ENCODE measurements at regions not wholly inside any gene's neighbourhood (a gene's known extent, or its start where the extent isn't known, plus 50 kb on each side); places are given as distances from the start of the nearest gene placed in this dataset.

DNA sequence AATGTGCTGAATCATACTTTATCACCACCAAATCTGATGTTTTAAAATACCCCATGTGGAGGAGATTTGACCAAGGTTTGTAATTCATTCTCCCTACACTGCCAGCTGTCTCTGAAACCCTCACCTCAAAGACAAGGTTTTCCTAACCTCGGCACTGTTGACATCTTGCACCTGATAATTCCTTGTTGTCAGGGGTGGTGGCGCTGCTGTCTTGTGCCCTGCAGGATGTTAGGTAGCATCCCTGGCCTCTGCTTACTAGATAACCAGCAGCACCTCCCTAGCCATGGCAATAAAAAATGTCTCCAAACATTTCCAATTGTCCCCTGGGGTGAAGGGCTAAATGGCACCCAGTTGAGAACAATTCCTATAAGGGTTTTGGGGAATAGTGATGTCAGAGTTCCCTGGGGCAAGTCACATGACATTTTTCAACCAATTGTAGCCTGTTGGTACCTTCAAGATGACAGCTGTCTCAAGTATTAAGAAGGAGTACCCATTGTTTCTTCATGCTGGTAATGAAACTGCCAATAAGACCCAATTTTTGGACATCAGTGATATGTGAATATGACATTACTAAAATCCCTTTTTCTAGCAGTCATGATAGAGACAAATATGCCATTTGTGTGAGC, 160.6 kb upstream of the PLCXD3 start:
- no peak for TF ChIP-seq RAD21 (IDR thresholded peaks at IDR 0.05)
- TF ChIP-seq, protein P1, sequence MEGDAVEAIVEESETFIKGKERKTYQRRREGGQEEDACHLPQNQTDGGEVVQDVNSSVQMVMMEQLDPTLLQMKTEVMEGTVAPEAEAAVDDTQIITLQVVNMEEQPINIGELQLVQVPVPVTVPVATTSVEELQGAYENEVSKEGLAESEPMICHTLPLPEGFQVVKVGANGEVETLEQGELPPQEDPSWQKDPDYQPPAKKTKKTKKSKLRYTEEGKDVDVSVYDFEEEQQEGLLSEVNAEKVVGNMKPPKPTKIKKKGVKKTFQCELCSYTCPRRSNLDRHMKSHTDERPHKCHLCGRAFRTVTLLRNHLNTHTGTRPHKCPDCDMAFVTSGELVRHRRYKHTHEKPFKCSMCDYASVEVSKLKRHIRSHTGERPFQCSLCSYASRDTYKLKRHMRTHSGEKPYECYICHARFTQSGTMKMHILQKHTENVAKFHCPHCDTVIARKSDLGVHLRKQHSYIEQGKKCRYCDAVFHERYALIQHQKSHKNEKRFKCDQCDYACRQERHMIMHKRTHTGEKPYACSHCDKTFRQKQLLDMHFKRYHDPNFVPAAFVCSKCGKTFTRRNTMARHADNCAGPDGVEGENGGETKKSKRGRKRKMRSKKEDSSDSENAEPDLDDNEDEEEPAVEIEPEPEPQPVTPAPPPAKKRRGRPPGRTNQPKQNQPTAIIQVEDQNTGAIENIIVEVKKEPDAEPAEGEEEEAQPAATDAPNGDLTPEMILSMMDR (IDR thresholded peaks at IDR 0.05; ENCODE audit: low read depth, low read length, missing input control), result no peak
- TF ChIP-seq, protein P2, sequence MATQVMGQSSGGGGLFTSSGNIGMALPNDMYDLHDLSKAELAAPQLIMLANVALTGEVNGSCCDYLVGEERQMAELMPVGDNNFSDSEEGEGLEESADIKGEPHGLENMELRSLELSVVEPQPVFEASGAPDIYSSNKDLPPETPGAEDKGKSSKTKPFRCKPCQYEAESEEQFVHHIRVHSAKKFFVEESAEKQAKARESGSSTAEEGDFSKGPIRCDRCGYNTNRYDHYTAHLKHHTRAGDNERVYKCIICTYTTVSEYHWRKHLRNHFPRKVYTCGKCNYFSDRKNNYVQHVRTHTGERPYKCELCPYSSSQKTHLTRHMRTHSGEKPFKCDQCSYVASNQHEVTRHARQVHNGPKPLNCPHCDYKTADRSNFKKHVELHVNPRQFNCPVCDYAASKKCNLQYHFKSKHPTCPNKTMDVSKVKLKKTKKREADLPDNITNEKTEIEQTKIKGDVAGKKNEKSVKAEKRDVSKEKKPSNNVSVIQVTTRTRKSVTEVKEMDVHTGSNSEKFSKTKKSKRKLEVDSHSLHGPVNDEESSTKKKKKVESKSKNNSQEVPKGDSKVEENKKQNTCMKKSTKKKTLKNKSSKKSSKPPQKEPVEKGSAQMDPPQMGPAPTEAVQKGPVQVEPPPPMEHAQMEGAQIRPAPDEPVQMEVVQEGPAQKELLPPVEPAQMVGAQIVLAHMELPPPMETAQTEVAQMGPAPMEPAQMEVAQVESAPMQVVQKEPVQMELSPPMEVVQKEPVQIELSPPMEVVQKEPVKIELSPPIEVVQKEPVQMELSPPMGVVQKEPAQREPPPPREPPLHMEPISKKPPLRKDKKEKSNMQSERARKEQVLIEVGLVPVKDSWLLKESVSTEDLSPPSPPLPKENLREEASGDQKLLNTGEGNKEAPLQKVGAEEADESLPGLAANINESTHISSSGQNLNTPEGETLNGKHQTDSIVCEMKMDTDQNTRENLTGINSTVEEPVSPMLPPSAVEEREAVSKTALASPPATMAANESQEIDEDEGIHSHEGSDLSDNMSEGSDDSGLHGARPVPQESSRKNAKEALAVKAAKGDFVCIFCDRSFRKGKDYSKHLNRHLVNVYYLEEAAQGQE (IDR thresholded peaks at IDR 0.05), result no peak
- TF ChIP-seq, protein P3, sequence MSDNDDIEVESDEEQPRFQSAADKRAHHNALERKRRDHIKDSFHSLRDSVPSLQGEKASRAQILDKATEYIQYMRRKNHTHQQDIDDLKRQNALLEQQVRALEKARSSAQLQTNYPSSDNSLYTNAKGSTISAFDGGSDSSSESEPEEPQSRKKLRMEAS (IDR thresholded peaks at IDR 0.05), result no peak
- no peak for TF ChIP-seq RXRA (IDR thresholded peaks at IDR 0.05)
- TF ChIP-seq, protein P4, sequence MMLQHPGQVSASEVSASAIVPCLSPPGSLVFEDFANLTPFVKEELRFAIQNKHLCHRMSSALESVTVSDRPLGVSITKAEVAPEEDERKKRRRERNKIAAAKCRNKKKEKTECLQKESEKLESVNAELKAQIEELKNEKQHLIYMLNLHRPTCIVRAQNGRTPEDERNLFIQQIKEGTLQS (IDR thresholded peaks at IDR 0.05), result no peak
- TF ChIP-seq GABPA (IDR thresholded peaks at IDR 0.05 in 1 of 2, conservative IDR thresholded peaks at IDR 0.05 in 1 of 2), result no peak
- no peak for TF ChIP-seq YY1 (IDR thresholded peaks at IDR 0.05)
- TF ChIP-seq HNF4G (IDR thresholded peaks at IDR 0.05), result no peak
- TF ChIP-seq, protein P5, sequence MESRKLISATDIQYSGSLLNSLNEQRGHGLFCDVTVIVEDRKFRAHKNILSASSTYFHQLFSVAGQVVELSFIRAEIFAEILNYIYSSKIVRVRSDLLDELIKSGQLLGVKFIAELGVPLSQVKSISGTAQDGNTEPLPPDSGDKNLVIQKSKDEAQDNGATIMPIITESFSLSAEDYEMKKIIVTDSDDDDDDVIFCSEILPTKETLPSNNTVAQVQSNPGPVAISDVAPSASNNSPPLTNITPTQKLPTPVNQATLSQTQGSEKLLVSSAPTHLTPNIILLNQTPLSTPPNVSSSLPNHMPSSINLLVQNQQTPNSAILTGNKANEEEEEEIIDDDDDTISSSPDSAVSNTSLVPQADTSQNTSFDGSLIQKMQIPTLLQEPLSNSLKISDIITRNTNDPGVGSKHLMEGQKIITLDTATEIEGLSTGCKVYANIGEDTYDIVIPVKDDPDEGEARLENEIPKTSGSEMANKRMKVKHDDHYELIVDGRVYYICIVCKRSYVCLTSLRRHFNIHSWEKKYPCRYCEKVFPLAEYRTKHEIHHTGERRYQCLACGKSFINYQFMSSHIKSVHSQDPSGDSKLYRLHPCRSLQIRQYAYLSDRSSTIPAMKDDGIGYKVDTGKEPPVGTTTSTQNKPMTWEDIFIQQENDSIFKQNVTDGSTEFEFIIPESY (IDR thresholded peaks at IDR 0.05), result no peak
- no peak for TF ChIP-seq JUND (IDR thresholded peaks at IDR 0.05)
- TF ChIP-seq TAF1 (conservative IDR thresholded peaks at IDR 0.05), result no peak
- no peak for TF ChIP-seq SP1 (IDR thresholded peaks at IDR 0.05)

Data from liver (tissue), 3 donors.